PC-3 (cell line): ENCODE measurements at regions not wholly inside any gene's neighbourhood (a gene's known extent, or its start where the extent isn't known, plus 50 kb on each side); places are given as distances from the start of the nearest gene placed in this dataset.

Source experiments
- CTCF ChIP-seq: fragments of 300-600 bp; sonication (generic); conservative IDR thresholded peaks from 2 replicates; pipeline ENCODE4 v1.5.1; 2017; ENCODE audit warnings: antibody characterized with exemption, low read depth, mild to moderate bottlenecking, low read length
- EZH2 ChIP-seq: fragments of 300-600 bp; sonication (generic); IDR thresholded peaks from one replicate; pipeline ENCODE4 v1.6.1; 2017; ENCODE audit warnings: antibody characterized with exemption, mild to moderate bottlenecking, low read length; ENCODE audit not compliant: unreplicated experiment

DNA sequence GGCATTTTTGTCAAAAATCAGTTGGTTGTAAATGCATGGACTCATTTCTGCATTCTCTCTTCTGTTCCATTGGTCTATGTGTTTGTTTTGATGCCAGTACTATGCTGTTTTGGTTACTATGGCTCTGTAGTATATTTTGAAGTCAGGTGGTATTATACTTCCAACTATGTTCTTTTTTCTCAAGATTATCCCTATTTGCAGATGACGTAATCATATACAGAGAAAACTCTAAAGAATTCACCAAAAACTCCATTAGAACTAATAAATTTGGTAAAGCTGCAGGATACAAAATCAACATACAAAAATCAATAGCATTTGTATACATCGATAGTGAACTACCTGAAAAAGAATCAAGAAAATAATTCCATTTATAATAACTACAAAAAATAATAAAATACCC lies 253.1 kb upstream of the NEGR1 start:
- TF ChIP-seq CTCF (no peak), EZH2 (no peak)
